GM13977 (cell line): ENCODE measurements at regions not wholly inside any gene's neighbourhood (a gene's known extent, or its start where the extent isn't known, plus 50 kb on each side); places are given as distances from the start of the nearest gene placed in this dataset.
A peak's percentile ranks its signal among the peaks of the same experiment; 100 is the strongest.
"Not testable (repeated sequence)": the region's sequence is repeated elsewhere in the genome, so short reads cannot be mapped to it uniquely, and the experiment has no call there.

ENCODE experiments used
- DNase-seq: peaks from one replicate; pipeline ENCODE4 v3.0.0; 2012; ENCODE audit warnings: low spot score
- in situ Hi-C: fragments of 300-500 bp; cut with MboI; formaldehyde crosslinking; loops from one replicate; pipeline ENCODE4 v1.12.0; 2022; ENCODE audit warnings: low sequenced_read_pairs, low pct_unique_long_range_greater_than_20kb, mixed read lengths, inconsistent platforms; ENCODE audit not compliant: unreplicated experiment
- TF ChIP-seq, protein P1 (sequence below): IDR thresholded peaks from 2 replicates; pipeline ENCODE4 v1.5.1; 2012; ENCODE audit warnings: mild to moderate bottlenecking, control low read depth; ENCODE audit not compliant: insufficient read depth; ENCODE audit errors: extremely low read depth, missing control alignments

- in situ Hi-C loops, DNase-seq: not testable (repeated sequence)
These were observed 305.2 kb downstream of the CCDC74A start for GRCh38 chr2:131832917-131833316.

- DNase-seq, in situ Hi-C loops: not testable (repeated sequence)
These were observed 305.9 kb downstream of the CCDC74A start for GRCh38 chr2:131833367-131834202.

DNA sequence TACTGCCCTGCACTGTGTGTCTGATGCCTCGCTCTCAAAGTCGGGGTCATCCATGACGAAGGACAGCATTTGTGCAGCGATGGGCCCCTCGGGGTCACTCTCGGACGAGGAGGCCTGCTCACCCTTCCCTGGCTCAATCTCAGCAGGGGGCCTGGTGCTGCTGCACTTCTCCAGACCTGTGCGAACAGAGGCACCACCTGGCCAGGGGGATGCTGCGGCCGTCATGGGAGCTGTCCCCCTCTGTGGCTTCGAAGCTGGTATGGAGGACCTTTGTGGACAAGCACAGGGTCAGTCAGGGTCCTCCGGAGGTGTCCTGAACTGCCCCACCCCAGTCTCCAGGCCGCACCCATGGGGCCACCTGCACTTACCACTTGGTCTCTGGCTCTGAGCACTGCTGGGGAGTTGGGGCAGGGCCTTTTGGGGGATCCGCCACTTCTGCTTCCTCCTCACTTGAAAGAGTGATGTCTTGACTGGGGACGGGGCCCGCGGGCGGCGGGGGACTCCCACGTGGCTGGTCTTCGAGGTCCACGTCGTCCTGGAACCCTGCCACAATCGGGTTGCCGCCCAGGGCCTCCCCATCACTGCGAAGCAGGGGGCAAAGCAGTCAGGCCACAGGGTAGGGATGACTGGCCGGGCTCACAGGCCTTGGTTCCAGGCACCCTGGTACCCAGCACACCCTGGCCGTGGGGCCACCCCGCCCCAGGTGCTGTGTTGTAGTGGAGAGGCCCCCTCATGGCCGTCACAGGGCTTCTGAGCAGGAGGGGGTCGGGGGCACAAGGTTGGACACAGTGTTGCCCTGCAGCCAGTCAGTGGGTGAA lies 306.7 kb downstream of the CCDC74A start:
- in situ Hi-C loops, DNase-seq: not testable (repeated sequence)

- in situ Hi-C loops: not testable (repeated sequence)
- DNase-seq: peak; percentile 5
These were observed 307.3 kb downstream of the CCDC74A start for GRCh38 chr2:131835022-131835421.

GRCh38 chr2:131835621-131836091 lies 308.0 kb downstream of the CCDC74A start:
- in situ Hi-C loops: no loop called here
- peak; percentile 3 for DNase-seq
- TF ChIP-seq, protein P1, sequence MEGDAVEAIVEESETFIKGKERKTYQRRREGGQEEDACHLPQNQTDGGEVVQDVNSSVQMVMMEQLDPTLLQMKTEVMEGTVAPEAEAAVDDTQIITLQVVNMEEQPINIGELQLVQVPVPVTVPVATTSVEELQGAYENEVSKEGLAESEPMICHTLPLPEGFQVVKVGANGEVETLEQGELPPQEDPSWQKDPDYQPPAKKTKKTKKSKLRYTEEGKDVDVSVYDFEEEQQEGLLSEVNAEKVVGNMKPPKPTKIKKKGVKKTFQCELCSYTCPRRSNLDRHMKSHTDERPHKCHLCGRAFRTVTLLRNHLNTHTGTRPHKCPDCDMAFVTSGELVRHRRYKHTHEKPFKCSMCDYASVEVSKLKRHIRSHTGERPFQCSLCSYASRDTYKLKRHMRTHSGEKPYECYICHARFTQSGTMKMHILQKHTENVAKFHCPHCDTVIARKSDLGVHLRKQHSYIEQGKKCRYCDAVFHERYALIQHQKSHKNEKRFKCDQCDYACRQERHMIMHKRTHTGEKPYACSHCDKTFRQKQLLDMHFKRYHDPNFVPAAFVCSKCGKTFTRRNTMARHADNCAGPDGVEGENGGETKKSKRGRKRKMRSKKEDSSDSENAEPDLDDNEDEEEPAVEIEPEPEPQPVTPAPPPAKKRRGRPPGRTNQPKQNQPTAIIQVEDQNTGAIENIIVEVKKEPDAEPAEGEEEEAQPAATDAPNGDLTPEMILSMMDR: no peak

GRCh38 chr2:131836116-131836515 lies 308.4 kb downstream of the CCDC74A start:
- DNase-seq: peak; percentile 3
- in situ Hi-C loops: not testable (repeated sequence)

- in situ Hi-C loops: not testable (repeated sequence)
- peak; percentile 1 for DNase-seq
These were observed 316.4 kb downstream of the CCDC74A start for GRCh38 chr2:131844044-131844443.

GRCh38 chr2:131856202-131856601 lies 305.6 kb downstream of the ANKRD30BL start:
- in situ Hi-C loops, DNase-seq: not testable (repeated sequence)

- DNase-seq, in situ Hi-C loops: not testable (repeated sequence)
- TF ChIP-seq, protein P1: peak; percentile 23
These were observed 303.6 kb downstream of the ANKRD30BL start for GRCh38 chr2:131858197-131858596.
